ENCODE measurements at regions not wholly inside any gene's neighbourhood (a gene's known extent, or its start where the extent isn't known, plus 50 kb on each side); places are given as distances from the start of the nearest gene placed in this dataset.
A peak's percentile ranks its signal among the peaks of the same experiment; 100 is the strongest.

GRCh38 chr14:40616579-40616978, 990.1 kb upstream of the LRFN5 start:
- TF ChIP-seq CTCF (IDR thresholded peaks at IDR 0.05; ENCODE audit: insufficient read depth, low read length, severe bottlenecking): no peak

DNA sequence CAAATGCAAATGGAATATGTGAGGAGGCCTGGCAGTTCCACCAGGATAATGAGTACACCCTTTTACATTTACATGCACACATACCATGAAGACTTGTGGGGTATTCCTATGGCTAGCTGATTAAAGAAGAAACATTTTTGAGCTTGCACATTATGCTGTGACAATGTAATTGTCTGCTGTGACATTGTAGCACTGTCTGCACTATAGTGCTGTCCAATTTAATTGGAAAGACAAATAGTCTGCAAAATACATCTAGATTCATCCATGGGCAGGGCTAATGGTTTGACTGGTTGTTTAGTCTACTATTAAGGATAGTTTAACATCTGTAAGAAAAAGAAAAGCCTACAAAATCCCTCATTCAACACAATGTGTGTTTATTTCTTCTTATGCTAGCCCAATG, 1005.6 kb upstream of the LRFN5 start:
- H3K36me3 ChIP-seq (ENCODE audit: control insufficient read depth, insufficient read depth, low read length): no peaks in the 10 kb centered on the region
- no peak overlapping the region for H3K4me3 ChIP-seq (ENCODE audit: low read depth, low read length)
- FAIRE-seq (no peak), DNase-seq (ENCODE audit: low read depth) (no peak)
- no peaks in the 10 kb centered on the region for H3K27me3 ChIP-seq (ENCODE audit: control insufficient read depth, insufficient read depth, low read length)
- TF ChIP-seq CTCF (IDR thresholded peaks at IDR 0.05; ENCODE audit: insufficient read depth, low read length, severe bottlenecking): no peak

More at GRCh38 chr14:40616579-40616978, 990.1 kb upstream of the LRFN5 start:
- no peak for FAIRE-seq
- no peak overlapping the region for H3K4me3 ChIP-seq (ENCODE audit: low read depth, low read length)
- H3K36me3 ChIP-seq (ENCODE audit: control insufficient read depth, insufficient read depth, low read length): no peaks in the 10 kb centered on the region
- DNase-seq (ENCODE audit: low read depth): no peak
- no peaks in the 10 kb centered on the region for H3K27me3 ChIP-seq (ENCODE audit: control insufficient read depth, insufficient read depth, low read length)

DNA sequence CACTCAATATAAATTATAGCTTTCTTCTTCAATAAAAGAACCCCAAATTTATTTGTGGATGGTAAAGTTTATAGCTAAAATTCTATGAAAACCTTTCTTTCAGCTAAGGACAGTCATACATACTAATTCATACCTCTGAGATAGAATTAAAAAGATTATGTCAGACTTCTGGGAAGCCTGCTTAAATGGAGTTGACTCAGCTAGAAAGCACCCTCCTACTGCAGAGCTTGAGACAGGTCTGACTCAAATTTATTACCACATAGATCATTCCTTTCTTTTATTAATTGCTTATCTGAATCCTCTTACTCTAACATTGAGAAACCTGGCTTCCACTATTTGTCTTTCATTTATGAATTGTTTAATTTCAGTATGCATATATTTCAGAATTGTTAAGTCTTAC, 1007.0 kb upstream of the LRFN5 start:
- Histone ChIP-seq H3K36me3 (ENCODE audit: control insufficient read depth, insufficient read depth, low read length) (no peaks in the 10 kb centered on the region), H3K27me3 (ENCODE audit: control insufficient read depth, insufficient read depth, low read length) (no peaks in the 10 kb centered on the region), H3K4me3 (ENCODE audit: low read depth, low read length) (no peak overlapping the region)
- FAIRE-seq (no peak), DNase-seq (ENCODE audit: low read depth) (peak; percentile 37)
- no peak for TF ChIP-seq CTCF (IDR thresholded peaks at IDR 0.05; ENCODE audit: insufficient read depth, low read length, severe bottlenecking)

DNA sequence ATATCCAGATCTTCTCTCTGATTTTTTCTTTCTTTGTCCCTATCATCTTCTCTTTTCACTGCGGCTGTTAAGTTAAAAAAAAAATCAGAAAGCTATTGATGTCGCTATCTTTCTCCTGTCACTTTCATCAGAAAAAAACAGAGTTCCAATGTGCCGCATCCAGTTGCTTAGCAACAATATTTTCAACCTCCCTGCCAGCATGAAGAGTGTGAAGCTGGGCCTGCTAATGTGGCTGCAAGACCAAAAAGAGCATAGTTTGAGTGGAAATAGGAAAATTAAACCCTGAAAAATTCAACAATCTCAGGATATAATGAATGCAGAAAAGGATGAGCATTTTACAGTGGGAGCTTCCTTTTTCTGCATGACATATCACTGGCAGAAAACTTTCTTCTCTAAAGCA, 1025.4 kb upstream of the LRFN5 start:
- DNase-seq (ENCODE audit: low read depth) (no peak), FAIRE-seq (no peak)
- Histone ChIP-seq H3K27me3 (ENCODE audit: control insufficient read depth, insufficient read depth, low read length) (no peaks in the 10 kb centered on the region), H3K36me3 (ENCODE audit: control insufficient read depth, insufficient read depth, low read length) (no peaks in the 10 kb centered on the region), H3K4me3 (ENCODE audit: low read depth, low read length) (no peak overlapping the region)
- TF ChIP-seq CTCF (IDR thresholded peaks at IDR 0.05; ENCODE audit: insufficient read depth, low read length, severe bottlenecking): no peak

- Histone ChIP-seq H3K36me3 (ENCODE audit: control insufficient read depth, insufficient read depth, low read length) (no peaks in the 10 kb centered on the region), H3K4me3 (ENCODE audit: low read depth, low read length) (no peak overlapping the region), H3K27me3 (ENCODE audit: control insufficient read depth, insufficient read depth, low read length) (no peaks in the 10 kb centered on the region)
- TF ChIP-seq CTCF (IDR thresholded peaks at IDR 0.05; ENCODE audit: insufficient read depth, low read length, severe bottlenecking): no peak
- DNase-seq (ENCODE audit: low read depth): no peak
- FAIRE-seq: no peak
These were observed 1029.7 kb upstream of the LRFN5 start for GRCh38 chr14:40576880-40577478.

DNA sequence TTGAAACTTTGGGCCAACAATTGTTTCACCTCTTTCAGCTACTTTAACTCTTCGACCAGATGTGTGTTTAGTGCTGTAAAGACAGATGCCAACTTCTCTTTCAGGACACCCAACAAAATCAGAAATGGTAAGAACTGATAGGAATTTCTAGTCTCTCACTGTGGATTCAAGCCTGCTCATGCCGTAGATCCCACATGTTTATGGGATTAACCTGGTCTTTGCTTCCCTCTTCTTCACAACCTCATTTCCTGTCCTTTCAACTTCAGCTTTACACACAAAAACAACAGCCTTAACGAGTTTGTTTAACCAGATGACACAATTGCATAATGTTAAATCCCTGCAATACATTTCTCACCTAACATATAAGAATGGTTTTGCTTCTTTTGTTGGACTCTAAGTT, 1031.9 kb upstream of the LRFN5 start:
- DNase-seq (ENCODE audit: low read depth) (no peak), FAIRE-seq (no peak)
- no peak overlapping the region for H3K4me3 ChIP-seq (ENCODE audit: low read depth, low read length)
- no peaks in the 10 kb centered on the region for H3K36me3 ChIP-seq (ENCODE audit: control insufficient read depth, insufficient read depth, low read length)
- no peaks in the 10 kb centered on the region for H3K27me3 ChIP-seq (ENCODE audit: control insufficient read depth, insufficient read depth, low read length)
- TF ChIP-seq CTCF (IDR thresholded peaks at IDR 0.05; ENCODE audit: insufficient read depth, low read length, severe bottlenecking): no peak

All from bronchial epithelial cell (primary cell).